ENCODE measurements at regions not wholly inside any gene's neighbourhood (a gene's known extent, or its start where the extent isn't known, plus 50 kb on each side); places are given as distances from the start of the nearest gene placed in this dataset.

DNA sequence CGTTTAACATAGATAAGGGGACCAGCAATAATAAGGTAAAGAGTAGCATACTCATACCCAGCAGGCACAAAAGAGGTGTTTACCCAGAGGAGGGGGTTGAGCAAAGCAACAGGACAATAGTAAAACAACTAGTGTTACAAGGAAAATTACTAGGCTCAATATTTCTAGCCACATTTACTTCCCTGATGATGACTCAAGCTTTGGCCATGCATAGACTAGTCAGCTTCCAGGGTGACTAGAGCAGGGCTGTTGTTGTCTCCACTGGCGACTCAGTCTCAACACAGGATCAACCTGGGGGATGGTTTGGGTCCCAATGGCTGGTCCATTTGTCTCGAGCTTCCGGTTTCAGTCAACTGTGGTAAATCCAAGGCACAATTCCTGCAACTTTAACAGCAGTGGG, 217.7 kb upstream of the KCND2 start:
- ChIA-PET POLR2A (no interaction called here), RAD21 (ENCODE audit: unreplicated experiment) (no interaction called here), CTCF (no interaction called here), SMC1A (ENCODE audit: uncharacterized antibody, unreplicated experiment) (no interaction called here)
- peaks cover under 1% of the 10 kb centered on the region; the same call in 1 of the 2 replicates for H3K4me1 ChIP-seq (ENCODE audit: control insufficient read depth, insufficient read depth, low read length)
- no peak for FAIRE-seq
- TF ChIP-seq ZBED1 (IDR thresholded peaks at IDR 0.05; ENCODE audit: borderline replicate concordance): no peak
- TF ChIP-seq SIN3A (IDR thresholded peaks at IDR 0.05; ENCODE audit: low read depth, low read length): no peak
- no peak for TF ChIP-seq NFYA (IDR thresholded peaks at IDR 0.05; ENCODE audit: borderline replicate concordance, low read depth, low read length)
- no peaks in the 10 kb centered on the region for H4K20me1 ChIP-seq (ENCODE audit: control insufficient read depth, insufficient read depth)
- H3K36me3 ChIP-seq (ENCODE audit: control insufficient read depth in 2 of 2, insufficient read depth in 2 of 2, low read length in 1 of 2): no peaks in the 10 kb centered on the region
- in situ Hi-C loops (cut with MboI) (no loop called here), intact Hi-C loops (cut with micrococcal nuclease; ENCODE audit: unreplicated experiment) (no loop called here)
- no peaks in the 10 kb centered on the region for H3K27me3 ChIP-seq (replicated peaks in 1 of 2; ENCODE audit: control insufficient read depth in 2 of 2, insufficient read depth in 2 of 2, low read length in 1 of 2)
- H3K27ac ChIP-seq (ENCODE audit: control insufficient read depth, insufficient read depth): no peak overlapping the region
- H2AFZ ChIP-seq (ENCODE audit: control insufficient read depth, low read depth, low read length): no peak overlapping the region
- BruUV-seq (replicated peaks): no TSS peak
- H3K4me2 ChIP-seq (ENCODE audit: control insufficient read depth, insufficient read depth): no peak overlapping the region
- no peak for DNase-seq (ENCODE audit: low read depth, low spot score)
- WGBS (ENCODE audit: insufficient coverage, insufficient replicate concordance, low lambda C conversion rate, missing lambda C conversion rate): 25% methylated on average over 4 of the region's 4 CpGs
- no peaks in the 10 kb centered on the region for H3K9me3 ChIP-seq (replicated peaks; ENCODE audit: control insufficient read depth, insufficient read depth, low read length)
- ATAC-seq: no peak
- H3K4me3 ChIP-seq: no peak overlapping the region
- H3K9ac ChIP-seq (ENCODE audit: control insufficient read depth, insufficient read depth, low read length): no peak overlapping the region
- H3K79me2 ChIP-seq (ENCODE audit: control insufficient read depth, insufficient read depth, low read length): no peaks in the 10 kb centered on the region

DNA sequence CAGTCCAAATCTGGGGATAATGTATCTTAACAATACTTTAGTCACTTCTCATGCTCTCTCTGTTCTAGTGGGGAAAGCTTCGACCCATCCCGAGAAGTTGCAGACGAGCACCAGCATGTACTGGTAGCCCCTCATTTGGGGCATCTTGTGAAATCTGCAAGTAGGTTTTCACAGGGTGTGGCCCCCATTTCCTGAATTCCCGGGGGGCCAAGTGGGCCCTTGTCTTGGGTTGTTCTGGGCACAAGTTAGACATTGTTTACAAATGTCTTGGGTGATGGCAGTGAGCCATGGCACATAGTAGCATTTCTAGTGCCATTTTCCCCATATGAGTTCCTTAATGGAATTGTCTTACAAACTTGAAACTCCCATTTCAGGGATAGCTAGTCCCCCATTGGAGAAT, 216.7 kb upstream of the KCND2 start:
- Histone ChIP-seq H3K4me3 (no peak overlapping the region), H3K27me3 (replicated peaks in 1 of 2; ENCODE audit: control insufficient read depth in 2 of 2, insufficient read depth in 2 of 2, low read length in 1 of 2) (no peaks in the 10 kb centered on the region), H3K4me2 (ENCODE audit: control insufficient read depth, insufficient read depth) (no peak overlapping the region), H3K9ac (ENCODE audit: control insufficient read depth, insufficient read depth, low read length) (no peak overlapping the region), H3K79me2 (ENCODE audit: control insufficient read depth, insufficient read depth, low read length) (no peaks in the 10 kb centered on the region), H2AFZ (ENCODE audit: control insufficient read depth, low read depth, low read length) (no peak overlapping the region), H3K36me3 (ENCODE audit: control insufficient read depth in 2 of 2, insufficient read depth in 2 of 2, low read length in 1 of 2) (no peaks in the 10 kb centered on the region), H4K20me1 (ENCODE audit: control insufficient read depth, insufficient read depth) (no peaks in the 10 kb centered on the region), H3K27ac (ENCODE audit: control insufficient read depth, insufficient read depth) (no peak overlapping the region), H3K9me3 (replicated peaks; ENCODE audit: control insufficient read depth, insufficient read depth, low read length) (no peaks in the 10 kb centered on the region), H3K4me1 (ENCODE audit: control insufficient read depth, insufficient read depth, low read length) (peaks cover 6% of the 10 kb centered on the region; the same call in 1 of the 2 replicates)
- in situ Hi-C loops (cut with MboI) (no loop called here), intact Hi-C loops (cut with micrococcal nuclease; ENCODE audit: unreplicated experiment) (no loop called here)
- POLR2A ChIA-PET: no interaction called here
- DNase-seq (ENCODE audit: low read depth, low spot score) (no peak), FAIRE-seq (no peak), ATAC-seq (no peak)
- BruUV-seq (replicated peaks): no TSS peak
- CTCF ChIA-PET: no interaction called here
- SMC1A ChIA-PET (ENCODE audit: uncharacterized antibody, unreplicated experiment): no interaction called here
- WGBS (ENCODE audit: insufficient coverage, insufficient replicate concordance, low lambda C conversion rate, missing lambda C conversion rate): 16% methylated on average over 4 of the region's 4 CpGs
- TF ChIP-seq IRF3 (IDR thresholded peaks at IDR 0.05) (no peak), NFYB (IDR thresholded peaks at IDR 0.05; ENCODE audit: insufficient read depth, low read depth, low read length) (no peak), EED (IDR thresholded peaks at IDR 0.05; ENCODE audit: low read depth) (no peak), ZNF217 (IDR thresholded peaks at IDR 0.05) (no peak), CHD2 (IDR thresholded peaks at IDR 0.05; ENCODE audit: borderline replicate concordance, low read depth, low read length) (no peak), TCF12 (IDR thresholded peaks at IDR 0.05; ENCODE audit: low read depth, low read length) (no peak), KAT2A (conservative IDR thresholded peaks at IDR 0.05; ENCODE audit: control insufficient read depth, low read depth, low read length) (no peak), IRF4 (IDR thresholded peaks at IDR 0.05; ENCODE audit: low read depth, low read length) (no peak), HDAC6 (IDR thresholded peaks at IDR 0.05; ENCODE audit: unreplicated experiment) (no peak), BACH1 (IDR thresholded peaks at IDR 0.05; ENCODE audit: borderline replicate concordance) (no peak)
- RAD21 ChIA-PET (ENCODE audit: unreplicated experiment): no interaction called here
